NCI-H446 treated with DMSO at 0.1 percent for 48 hours (cell line): ENCODE measurements at regions not wholly inside any gene's neighbourhood (a gene's known extent, or its start where the extent isn't known, plus 50 kb on each side); places are given as distances from the start of the nearest gene placed in this dataset.
A peak's percentile ranks its signal among the peaks of the same experiment; 100 is the strongest.
"Not testable (repeated sequence)": the region's sequence is repeated elsewhere in the genome, so short reads cannot be mapped to it uniquely, and the experiment has no call there.

ENCODE experiments used
- DNase-seq: peaks from one replicate; lab custom pipeline; 2025; lab: John Stamatoyannopoulos, UW

DNA sequence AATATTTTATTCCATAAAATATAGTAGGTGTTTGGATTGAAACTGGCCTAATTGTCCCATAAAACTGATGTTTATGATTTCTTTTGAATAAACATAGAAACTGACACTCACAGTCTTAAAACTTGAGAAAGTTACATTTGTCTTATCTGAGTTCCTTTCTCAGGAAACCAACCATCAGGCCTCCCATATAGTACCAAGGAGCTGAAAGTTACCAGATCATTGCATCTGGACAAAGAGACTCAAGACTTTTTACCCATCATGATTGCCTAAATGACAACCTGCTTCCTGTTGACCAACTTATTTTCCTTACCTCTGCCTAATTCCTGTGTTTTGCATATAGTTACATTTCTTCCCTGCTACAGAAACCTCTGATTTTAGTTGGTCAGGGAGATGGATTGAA, 137.0 kb upstream of the XPO1 start:
- DNase-seq = no peak

DNA sequence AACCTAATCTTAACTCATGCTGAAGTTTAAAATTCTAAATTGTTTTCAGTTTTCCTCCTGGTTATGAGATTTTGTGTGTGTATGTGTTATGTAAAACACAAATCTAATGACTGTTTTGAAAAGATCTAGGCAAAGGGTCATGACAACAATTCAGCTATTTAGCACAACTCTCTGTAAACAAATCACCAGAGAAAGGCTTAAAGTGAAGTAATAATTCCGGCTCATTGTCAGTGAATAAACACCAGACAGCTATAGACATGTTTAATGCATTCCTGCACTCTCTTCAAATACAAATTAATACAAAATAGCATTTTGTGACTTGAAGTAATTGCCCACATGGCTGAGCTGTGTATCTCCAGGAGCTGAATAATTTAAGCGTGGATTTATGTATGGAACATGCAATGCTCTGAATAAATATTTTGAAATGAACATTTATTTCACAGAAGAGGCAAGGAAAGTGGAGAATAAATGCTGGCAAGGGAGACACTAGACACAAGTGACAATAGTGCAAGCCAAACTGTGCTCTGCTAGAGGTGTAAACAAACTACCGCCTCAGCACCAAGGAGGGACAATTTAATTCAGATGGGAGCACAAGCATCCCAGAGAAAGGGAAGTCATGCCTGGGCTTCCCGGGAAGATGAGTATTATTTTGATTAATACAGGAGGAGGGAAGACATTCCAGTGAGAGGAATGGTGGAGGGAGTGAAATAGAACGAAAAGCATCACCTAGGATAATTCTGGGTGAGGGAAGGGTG, 133.6 kb upstream of the XPO1 start:
- DNase-seq = no peak

DNA sequence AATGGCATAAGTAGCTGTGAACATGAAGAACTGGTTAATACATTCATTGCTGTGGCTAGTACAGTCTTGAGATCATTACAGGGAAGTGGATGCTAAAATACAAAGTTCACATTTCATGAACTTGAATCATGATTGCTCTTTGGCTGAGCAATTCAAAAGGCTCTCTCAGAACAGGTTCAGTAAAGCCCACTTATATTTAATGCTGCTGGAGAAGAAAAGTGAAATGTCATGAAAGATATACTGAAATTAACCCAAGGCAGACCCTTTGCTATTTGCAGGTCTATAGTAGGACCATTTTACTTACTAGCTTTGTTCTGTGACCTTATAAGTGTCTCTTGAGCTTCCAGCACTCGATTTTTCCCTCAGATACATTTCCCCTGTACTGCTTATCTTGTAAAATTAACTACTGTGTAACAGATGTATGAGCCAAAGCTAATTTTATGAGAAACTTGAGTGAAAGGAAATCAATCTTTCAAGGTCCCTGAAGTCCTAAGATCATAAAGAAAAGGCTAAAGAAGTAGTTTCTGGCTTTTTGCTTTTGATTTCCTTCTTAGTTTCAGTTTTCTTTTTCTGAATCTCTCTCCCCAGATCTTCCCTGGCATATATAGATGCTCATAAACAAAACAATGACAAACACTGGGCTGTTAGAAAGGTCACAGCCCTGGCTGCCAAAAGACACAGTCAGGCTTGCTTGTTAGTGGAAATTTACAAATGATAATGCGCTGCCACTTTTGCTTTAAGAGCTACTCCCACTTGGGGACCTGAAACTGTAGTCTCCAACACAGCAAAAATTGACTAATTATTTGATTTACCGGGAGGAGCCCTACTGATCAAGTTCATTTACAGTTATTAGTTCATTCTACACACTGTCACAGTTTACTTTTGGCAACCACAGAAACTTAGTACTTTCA, 132.7 kb upstream of the XPO1 start:
- no peak for DNase-seq

DNA sequence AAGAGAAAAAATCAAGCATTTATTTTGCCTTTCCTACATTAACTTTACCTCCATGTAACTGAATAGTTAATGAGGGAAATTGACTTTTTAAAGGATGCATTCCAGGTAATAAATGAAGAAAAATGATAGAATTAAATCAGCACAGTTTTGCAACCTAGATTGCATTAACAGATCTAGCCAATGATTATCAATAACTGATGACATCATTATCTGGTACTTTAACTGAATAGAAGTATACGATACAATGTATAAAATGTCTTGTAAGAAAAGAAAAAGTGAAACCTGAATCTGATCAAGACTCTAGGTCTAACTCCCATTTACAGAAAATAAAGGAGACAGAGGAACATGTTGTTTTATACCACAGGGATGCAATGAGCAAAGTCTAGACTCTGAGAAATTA, 126.0 kb upstream of the XPO1 start:
- no peak for DNase-seq

DNA sequence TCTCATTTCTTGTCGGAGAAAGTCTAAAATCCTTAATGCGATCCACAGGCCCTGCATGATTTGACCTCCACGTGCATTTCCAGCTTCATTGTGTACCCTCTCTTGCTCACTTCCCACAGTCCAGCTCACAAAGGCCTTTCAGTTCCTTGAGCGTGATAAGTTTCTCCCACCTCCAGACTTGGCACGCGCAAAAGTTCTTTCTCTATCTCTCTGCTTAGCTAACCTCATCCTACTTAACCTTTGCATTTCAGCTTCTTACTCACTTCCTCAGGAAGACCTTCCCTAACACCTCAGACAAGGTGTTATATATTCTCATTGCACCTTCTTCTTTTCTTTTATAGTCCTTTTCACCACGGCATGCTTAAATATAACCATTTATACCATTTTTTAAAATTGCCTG, 124.8 kb upstream of the XPO1 start:
- DNase-seq = no peak

DNA sequence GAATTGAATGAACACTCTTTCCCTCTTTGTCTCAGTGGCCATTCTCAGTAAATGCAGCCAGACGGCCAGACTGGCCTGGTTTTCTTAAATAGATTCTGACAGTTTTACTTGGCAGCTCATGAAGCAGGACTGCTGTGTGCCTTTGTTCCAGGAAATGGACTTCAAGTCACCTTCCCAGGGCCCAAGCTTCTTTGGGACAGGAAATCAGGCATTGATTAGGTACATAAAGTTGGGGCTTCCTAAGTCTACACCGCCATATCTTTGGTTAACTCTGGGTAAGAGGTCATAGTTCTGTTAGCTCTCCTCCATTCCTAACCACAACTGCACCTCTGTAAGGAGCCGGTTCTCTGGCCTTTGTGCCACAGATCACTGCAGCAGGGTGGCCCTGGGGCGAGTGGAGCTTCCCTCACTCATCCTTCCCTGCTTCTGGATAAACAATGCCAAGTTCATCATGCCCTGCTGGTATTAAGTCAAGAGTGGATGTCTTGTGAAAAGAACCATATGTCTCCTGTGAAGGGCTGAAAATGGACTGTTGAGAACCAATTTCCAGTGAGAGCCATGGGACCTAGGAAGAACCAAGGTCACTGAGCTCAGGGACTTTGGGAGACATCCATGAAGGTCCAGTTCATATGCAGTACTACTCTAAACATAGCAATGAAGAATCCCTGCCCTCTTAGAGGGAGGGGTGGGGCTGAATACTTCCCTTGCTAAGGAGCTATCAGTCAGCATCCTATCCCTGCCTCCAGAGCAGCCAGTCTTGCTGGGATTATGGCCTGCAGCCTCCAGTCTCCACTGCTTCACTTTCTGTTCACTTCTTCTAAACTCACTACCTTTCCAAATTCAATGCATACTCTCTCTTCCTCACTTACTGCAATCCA, 122.6 kb upstream of the XPO1 start:
- no peak for DNase-seq

DNA sequence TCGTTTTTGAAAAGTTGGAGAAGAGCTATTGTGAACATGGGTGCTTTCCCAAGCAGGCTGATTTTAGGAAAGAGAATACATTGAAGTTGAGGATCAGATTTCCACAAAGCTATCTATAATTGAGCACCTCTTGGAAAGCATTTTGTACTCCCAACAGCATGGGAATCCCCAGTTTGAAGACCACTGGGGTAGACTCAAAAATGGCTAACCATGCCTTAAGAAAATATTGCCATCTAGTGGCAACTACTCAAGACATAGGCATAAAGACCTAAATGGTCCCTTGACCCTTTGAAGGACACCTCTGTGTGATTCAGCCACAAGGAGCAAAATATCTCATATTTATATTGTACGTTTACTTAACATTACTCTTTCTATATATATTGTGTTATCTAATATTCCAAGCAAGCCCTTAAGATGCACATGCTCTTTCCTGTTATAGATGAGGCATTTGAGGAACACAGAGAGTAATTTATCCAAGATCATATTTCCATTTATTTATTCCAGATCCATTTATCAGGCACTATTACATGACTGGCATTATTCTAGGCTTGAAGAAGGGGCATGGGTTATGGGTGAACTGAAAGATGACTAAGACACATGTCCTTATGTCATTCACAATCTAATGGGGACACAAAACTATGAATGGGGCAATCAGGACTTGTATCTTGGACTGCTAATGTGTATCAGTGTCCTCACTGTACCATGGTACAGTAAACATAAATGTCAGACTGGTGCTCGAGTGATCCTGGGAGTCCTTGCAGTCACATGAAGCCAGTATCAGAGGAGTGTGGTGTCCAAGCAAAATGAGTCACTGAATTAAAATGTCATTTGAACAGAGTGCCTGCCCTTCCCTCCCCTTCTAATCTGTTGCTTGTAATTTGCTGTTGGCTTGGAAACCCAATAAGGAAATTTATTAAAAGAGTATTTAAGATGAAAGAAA, 121.0 kb upstream of the XPO1 start:
- peak; percentile 17 for DNase-seq

DNA sequence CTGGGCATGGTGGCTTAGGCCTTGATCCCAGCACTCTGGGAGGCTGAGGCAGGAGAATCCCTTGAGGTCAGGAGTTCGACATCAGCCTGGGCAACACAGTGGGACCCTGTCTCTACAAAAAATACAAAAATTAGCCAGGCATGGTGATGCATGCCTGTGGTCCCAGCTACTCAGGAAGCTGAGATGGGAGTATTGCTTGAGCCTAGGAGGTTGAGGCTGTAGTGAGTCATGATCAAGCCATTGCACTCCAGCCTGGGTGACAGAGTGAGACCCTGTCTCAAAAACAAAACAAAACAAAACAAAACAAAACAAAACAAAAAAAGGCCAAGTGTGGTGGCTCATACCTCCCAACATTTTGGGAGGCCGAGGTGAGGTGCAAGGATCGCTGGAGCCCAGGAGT, 111.8 kb upstream of the XPO1 start:
- not testable (repeated sequence) for DNase-seq

DNA sequence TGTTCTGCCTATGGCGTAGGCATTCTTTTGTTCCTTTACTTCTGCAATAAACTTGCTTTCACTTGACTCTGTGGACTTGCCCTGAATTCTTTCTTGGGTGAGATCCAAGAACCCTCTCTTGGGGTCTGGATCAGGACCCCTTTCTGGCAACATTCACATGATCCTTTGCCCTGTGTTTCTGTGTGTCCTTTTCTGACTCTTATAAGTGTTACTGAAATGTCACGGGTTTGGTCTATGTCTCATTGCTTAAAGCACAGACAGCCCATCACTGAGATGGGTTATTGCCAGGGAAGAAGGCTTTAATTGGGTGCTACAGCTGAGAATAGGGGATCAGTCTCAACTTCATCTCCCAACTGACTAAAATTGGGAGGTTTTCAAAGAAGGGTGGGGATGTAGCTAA, 110.9 kb upstream of the XPO1 start:
- DNase-seq = no peak

DNA sequence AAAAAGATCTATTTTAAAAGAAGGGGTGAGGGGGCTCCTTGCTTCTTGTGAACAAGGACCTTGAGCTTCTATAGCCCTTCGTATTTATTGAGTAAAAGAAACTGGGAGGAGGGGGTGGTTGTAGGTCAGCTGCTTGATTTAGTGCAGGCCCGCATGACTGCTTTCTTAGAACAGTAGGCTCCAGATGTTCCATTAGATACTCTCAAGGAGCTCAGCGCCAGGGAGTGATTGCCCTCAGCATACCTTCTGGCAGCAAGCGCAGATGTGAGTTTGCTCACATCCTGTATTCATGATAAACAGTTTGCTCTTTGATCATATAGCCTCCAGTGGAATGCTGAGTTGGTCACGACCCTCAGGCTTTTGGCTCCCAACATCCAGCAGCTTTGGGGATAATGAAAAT, 108.9 kb upstream of the XPO1 start:
- DNase-seq = no peak

DNA sequence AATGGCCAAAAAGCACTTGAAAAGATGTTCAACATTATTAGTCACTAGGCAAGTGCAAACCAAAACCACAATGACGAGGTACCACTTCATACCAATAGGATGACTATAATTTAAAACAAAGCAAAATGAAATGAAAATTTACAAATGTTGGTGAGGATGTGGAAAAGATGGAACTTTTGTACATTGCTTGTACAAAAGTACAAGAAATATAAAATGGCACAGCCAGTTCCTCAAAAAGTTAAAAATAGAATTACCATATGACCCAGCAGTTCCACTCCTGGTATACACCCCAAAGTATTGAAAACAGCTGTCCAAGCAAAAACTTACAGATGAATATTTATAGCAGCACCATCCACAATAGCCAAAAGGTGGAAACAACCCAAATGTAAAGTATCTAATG, 107.8 kb upstream of the XPO1 start:
- DNase-seq = no peak

DNA sequence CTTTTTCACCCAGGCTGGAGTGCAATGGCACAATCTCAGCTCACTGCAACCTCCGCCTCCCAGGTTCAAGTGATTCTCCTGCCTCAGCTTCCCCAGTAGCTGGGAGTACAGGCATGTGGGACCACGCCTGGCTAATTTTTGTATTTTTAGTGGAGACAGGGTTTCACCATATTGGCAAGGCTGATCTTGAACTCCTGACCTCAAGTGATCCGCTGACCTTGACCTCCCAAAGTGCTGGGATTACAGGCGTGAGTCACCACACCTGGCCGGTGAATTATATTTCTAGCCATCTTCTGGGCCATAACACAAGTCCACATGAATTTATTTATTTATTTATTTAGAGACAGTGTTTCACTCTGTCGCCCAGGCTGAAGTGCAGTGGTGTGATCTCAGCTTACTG, 105.0 kb upstream of the XPO1 start:
- not testable (repeated sequence) for DNase-seq

DNA sequence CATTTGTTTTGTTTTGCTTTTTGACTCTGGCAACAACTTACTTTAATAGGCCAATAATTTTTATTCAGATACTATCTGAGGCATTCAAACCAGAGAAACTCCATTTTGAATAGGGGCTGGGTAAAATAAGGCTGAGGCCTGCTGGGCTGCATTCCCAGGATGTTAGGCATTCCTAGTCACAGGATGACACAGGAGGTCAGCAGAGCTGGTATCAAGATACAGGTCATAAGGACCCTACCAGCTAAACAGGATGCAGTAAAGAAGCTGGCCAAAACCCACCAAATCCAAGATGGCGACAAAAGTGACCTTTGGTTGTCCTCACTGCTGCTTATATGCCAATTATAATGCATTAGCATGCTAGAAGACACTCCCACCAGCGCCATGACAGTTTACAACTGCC, 102.2 kb upstream of the XPO1 start:
- no peak for DNase-seq

DNA sequence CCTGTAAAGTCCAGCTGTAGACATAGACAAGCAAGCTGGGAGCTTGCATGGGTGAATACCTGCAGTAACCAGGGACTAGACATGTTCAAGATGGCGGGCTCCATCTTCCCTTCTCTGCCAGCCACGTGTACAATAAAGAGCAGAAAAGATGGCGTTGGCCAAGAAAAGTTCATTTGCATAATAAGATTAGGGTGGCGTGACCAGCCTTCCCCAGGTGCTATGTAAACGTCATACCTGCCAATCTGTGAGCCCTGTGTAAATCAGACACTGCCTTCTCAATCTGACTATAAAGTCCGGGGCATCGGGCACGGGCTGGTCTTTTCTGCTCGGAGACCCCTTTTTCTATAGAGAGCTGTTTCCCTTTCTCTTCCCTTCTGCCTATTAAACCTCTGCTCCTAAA, 101.6 kb upstream of the XPO1 start:
- no peak for DNase-seq

DNA sequence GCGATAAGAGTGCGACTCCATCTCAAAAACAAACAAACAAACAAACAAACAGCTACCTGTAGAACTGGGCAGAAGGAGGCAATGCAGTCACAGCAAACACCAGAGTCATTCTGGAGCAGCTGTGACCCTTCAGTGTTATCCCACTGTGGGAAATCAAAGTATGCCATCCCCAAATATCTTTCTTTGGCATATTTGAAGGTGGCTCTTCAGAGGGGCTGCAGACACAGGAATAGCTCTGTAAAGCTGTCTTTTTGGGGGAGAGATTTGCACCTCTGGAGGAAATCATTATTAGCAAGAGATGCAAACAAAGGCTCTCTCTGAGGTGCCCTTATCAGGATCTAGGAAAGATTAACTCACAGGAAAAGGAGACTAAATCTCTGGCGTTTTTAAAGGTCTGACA, 98.5 kb upstream of the XPO1 start:
- no peak for DNase-seq

DNA sequence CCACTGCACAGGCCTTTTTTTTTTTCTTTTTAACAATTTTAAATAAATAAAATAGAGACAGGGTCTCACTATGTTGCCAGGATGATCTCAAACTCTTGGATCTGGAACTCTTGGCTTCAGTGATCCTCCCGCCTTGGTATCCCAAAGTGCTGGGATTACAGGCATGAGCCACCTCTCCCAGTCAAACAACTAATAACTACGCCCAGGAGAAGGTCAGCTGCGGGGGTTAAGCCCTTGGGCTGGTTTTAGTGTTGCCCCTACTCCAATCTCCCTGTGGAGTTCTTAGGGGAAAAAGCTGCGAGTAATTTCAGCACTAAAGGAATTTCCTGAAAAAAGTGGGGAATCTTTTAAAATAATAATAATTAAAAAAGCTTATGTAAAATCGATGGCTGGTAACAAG, 96.4 kb upstream of the XPO1 start:
- no peak for DNase-seq

DNA sequence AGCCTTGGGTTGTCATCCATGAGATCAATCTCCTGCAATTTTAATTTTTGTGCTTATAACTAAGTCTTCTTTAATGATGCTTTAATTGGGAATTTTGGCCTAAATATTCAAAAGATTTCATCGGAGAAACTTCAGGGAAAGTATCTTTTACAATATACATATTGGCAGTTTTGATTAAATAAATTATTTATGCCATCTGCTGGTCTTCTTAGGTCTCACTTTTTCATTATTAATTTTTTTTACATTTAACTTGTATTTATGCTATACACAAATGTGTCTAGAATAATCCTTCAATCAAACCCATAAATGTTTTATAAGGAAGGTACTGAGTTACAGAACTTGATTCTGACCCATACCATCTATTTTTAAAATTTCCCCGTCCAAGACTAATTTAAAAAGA, 95.1 kb upstream of the XPO1 start:
- DNase-seq = no peak

DNA sequence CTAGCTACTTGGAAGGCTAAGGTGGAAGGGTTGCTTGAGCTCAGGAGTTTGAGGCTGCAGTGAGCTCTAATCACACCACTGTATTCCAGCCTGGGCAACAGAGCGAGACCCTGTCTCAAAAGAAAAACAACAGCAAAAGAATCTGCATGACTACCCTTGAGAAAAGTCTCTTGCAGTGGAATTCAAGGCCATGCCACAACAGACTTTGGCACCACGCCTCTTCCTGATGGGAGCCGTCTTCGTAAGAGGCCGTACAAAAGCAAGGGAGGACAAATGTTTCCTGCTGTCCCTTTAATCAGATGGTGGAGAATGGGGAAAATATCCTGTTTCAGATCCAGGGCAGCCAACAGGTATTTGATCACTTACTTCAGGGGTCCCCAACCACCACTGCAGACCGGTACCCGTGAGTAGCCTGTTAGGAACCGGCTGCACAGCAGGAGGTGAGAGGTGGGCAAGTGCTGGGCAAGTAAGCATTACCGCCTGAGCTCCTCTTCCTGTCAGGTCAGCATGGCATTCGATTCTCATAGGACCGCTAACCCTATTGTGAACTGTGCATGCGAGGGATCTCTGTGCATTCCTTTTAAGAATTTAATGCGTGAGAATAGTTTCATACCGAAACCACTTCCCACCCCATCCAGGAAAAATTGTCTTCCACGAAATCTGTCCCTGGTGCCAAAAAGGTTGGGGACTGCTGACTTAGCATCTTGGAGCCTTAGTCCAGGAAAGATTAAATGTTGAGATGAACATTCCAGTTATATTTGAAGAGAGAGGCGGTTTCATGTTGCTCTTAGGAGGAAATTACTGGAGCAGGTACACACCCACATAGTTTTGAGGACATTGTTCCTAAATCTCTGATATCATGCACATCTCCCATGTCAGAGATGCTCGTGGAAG, 94.4 kb upstream of the XPO1 start:
- DNase-seq = no peak

DNA sequence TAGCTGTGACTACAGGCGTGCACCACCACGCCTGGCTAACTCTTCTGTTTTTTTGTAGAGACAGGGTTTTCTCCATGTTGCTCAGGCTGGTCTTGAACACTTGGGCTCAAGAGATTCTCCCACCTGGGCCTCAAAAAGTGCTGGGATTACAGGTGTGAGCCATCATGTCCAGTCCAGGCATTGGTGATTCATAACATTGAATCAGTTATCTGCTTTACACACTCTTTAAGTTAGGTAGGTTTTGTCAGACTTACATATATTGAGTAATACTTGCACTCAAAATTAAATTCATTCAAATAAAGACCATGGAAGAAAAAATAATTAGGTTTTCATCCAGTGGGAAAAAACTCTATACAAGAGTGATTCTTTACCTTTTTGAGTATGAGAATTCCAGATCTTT, 93.2 kb upstream of the XPO1 start:
- no peak for DNase-seq

DNA sequence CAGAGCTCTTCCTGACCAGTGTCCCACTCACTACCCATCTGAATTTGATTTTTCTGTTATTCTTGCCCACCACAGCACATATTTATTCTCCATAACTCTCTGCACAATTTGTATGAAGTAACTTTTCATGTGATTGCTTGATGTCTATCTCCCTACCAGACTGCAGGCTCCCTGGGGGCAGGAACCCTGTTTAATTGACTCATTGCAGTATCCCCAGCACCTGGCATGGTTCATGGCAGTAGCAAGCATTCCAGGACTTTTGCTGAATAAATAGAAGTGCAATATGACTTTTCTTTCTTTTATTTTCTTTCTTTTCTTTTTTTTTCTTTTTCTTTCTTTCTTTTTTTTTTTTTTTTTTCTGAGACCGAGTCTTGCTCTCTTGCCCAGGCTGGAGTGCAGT, 88.7 kb upstream of the XPO1 start:
- no peak for DNase-seq
